ENCODE measurements at regions not wholly inside any gene's neighbourhood (a gene's known extent, or its start where the extent isn't known, plus 50 kb on each side); places are given as distances from the start of the nearest gene placed in this dataset.
"Not testable (repeated sequence)": the region's sequence is repeated elsewhere in the genome, so short reads cannot be mapped to it uniquely, and the experiment has no call there.

GRCh38 chr5:92041206-92041605 is 658.1 kb upstream of the ARRDC3 start (continued):
- TF ChIP-seq AR (CRISPR knock-in tag; IDR thresholded peaks at IDR 0.05) (no peak), NR2C2 (CRISPR knock-in tag; IDR thresholded peaks at IDR 0.05) (no peak), TCF7 (CRISPR knock-in tag; IDR thresholded peaks at IDR 0.05; ENCODE audit: low read depth) (no peak), ELF4 (CRISPR knock-in tag; IDR thresholded peaks at IDR 0.05; ENCODE audit: low read depth) (no peak), GRHL2 (CRISPR knock-in tag; IDR thresholded peaks at IDR 0.05; ENCODE audit: insufficient replicate concordance, severe bottlenecking) (no peak)

- H3K27me3 Mint-ChIP-seq (ENCODE audit: low read depth); H3K4me3 Mint-ChIP-seq; POLR2A ChIA-PET; DNase-seq (ENCODE audit: low spot score); CTCF ChIA-PET; H3K36me3 Mint-ChIP-seq; ATAC-seq; H3K9me3 Mint-ChIP-seq; H3K4me1 Mint-ChIP-seq; H3K27ac Mint-ChIP-seq: not testable (repeated sequence)
Observed at GRCh38 chr5:92029792-92030191, 646.7 kb upstream of the ARRDC3 start.

DNA sequence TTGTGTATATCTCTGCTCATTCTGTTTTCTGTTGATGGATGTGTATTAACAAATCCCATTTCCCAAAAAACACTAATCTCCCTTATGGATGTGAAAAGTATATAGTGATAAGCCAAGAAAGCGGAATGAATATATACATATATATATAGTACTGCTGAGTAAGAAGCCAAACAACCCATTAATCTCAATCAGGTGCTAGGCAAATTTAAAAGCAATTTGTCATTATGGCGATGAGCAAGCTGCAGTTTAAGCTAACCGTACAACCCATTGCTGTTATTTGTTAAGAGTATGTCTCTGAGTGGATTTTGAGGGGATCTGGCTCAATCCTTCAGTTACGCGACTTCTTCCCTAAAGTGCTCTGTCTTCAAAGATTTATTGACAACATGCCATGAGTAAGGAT is 640.4 kb upstream of the ARRDC3 start:
- Mint-ChIP-seq H3K4me1 (no peaks in the 10 kb centered on the region), H3K4me3 (no peak overlapping the region), H3K36me3 (no peaks in the 10 kb centered on the region), H3K27me3 (ENCODE audit: low read depth) (no peaks in the 10 kb centered on the region), H3K27ac (no peak overlapping the region), H3K9me3 (no peaks in the 10 kb centered on the region)
- DNase-seq (ENCODE audit: low spot score) (no peak), ATAC-seq (no peak)
- POLR2A ChIA-PET, result no interaction called here
- CTCF ChIA-PET, result no interaction called here
- TF ChIP-seq ZNF232 (CRISPR knock-in tag; IDR thresholded peaks at IDR 0.05) (no peak), TP53 (CRISPR knock-in tag; IDR thresholded peaks at IDR 0.05) (no peak), ZNF532 (CRISPR knock-in tag; IDR thresholded peaks at IDR 0.05; ENCODE audit: borderline replicate concordance) (no peak), RELA (CRISPR knock-in tag; IDR thresholded peaks at IDR 0.05; ENCODE audit: borderline replicate concordance) (no peak), ZNF396 (CRISPR knock-in tag; IDR thresholded peaks at IDR 0.05; ENCODE audit: borderline replicate concordance) (no peak), IRF2 (CRISPR knock-in tag; IDR thresholded peaks at IDR 0.05; ENCODE audit: borderline replicate concordance, low read depth) (no peak), NFYB (CRISPR knock-in tag; conservative IDR thresholded peaks at IDR 0.05; ENCODE audit: low read depth) (no peak), ZNF121 (CRISPR knock-in tag; IDR thresholded peaks at IDR 0.05) (no peak), ATF2 (CRISPR knock-in tag; IDR thresholded peaks at IDR 0.05; ENCODE audit: borderline replicate concordance, low read depth) (no peak), USF2 (CRISPR knock-in tag; IDR thresholded peaks at IDR 0.05) (no peak), NR3C1 (CRISPR knock-in tag; conservative IDR thresholded peaks at IDR 0.05; ENCODE audit: low read depth) (no peak), ZMAT4 (CRISPR knock-in tag; IDR thresholded peaks at IDR 0.05) (no peak), PREB (CRISPR knock-in tag; IDR thresholded peaks at IDR 0.05; ENCODE audit: borderline replicate concordance) (no peak)
- TF ChIP-seq, protein P1, sequence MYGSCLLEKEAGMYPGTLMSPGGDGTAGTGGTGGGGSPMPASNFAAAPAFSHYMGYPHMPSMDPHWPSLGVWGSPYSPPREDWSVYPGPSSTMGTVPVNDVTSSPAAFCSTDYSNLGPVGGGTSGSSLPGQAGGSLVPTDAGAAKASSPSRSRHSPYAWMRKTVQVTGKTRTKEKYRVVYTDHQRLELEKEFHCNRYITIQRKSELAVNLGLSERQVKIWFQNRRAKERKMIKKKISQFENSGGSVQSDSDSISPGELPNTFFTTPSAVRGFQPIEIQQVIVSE (CRISPR knock-in tag; IDR thresholded peaks at IDR 0.05; ENCODE audit: borderline replicate concordance), result no peak
